ENCODE measurements at regions not wholly inside any gene's neighbourhood (a gene's known extent, or its start where the extent isn't known, plus 50 kb on each side); places are given as distances from the start of the nearest gene placed in this dataset.
"Not testable (repeated sequence)": the region's sequence is repeated elsewhere in the genome, so short reads cannot be mapped to it uniquely, and the experiment has no call there.

DNA sequence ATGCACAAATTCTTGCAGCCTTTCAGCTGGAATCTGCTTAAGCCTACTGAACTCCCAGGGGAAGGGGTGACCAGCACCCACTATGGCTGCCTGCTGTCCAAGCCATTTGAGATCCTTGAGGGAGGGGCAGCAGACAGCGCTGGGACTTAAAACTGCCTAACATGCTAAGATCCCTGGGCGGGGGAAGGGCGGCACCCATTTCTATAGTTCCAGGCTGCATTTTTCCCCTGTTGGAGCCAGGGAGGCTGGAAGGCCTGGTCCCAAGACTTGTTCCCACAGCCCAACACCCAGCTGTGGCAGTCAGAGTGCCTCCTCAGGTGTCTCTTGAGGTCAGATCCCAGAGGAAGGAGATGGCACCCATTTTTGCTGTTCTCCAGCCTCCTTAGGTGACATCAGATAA lies 1061.3 kb upstream of the COX7C start:
- DNase-seq, result no peak

DNA sequence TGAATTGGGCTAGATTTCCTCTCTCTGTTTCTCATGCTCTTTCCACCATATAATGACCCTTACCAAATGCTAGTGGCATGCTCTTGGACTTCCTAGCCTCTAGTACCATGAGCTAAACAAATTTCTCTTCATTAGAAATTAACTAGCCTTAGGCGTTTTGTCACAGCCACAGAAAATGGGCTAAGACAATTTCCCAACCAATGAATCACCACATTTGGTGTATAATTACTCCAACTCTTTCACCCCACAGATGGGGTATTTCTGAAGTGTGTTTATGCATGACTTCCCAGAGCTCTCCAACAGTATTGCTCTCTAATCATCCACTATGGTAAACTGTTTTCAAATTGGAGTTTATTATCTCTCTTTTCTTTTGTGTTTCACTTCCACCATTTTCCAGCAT lies 1041.1 kb upstream of the COX7C start:
- DNase-seq, result no peak

DNA sequence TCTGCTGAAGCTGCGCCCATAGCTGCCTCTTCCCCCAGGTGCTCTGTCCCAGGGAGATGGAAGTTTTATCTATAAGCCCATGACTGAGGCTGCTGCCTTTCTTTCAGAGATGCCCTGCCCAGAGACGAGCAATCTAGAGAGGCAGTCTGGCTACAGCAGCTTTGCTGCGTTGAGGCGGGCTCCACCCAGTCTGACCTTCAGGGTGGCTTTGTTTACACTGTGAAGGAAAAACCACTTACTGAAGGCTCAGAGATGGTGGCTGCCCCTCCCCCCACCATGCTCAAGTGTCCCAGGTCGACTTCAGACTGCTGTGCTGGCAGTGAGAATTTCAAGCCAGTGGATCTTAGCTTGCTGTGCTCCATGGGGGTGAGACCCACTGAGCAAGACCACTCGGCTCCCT lies 1029.9 kb upstream of the COX7C start:
- not testable (repeated sequence) for DNase-seq

DNA sequence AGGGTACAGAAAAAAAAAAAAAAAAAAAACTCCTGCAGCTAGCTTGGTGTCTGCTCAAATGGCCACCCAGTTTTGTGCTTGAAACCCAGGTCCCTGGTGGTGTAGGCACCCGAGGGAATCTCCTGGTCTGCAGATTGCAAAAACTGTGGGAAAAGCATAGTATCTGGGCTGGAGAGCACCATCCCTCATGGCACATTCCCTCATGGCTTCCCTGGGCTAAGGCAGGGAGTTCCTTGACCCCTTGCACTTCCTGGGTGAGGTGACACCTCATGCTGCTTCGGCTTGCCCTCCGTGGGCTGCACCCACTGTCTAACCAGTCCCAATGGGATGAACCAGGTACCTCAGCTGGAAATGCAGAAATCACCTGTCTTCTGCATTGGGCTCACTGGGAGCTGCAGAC lies 1029.5 kb upstream of the COX7C start:
- DNase-seq, result not testable (repeated sequence)

DNA sequence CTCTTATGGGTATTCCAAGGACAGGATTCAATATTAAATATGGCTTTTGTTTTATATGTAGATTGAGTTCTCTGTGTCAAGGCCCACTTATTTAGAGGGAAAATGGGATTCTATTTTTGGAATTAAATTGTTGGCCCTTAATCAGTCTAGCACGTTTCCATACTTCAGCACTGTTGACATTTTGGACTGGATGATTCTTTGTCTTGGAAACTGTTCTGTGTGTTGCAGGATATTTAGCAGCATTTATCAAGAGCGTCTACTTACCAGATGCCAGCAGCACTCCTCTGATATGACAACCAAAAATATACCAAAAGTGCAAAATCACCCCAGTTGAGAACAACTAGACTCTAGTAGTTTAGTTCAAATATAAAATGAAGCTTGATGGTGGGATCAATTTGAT lies 1027.0 kb upstream of the COX7C start:
- DNase-seq, result no peak

DNA sequence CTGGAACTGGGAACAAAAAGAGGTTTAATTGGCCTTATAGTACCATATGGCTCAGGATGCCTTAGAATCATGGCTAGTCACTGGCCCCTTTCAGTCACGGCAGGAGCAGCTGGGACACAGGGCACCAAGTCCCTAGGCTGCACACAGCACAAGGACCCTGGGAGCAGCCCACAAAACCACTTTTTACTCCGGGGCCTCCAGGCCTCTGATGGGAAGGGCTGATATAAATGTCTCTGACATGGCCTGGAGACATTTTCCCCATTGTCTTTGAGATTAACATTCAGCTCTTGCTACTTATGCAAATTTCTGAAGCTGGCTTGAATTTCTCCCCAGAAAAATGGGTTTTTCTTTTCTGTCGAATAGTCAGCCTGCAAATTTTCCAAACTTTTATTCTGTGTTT lies 1026.4 kb upstream of the COX7C start:
- no peak for DNase-seq

DNA sequence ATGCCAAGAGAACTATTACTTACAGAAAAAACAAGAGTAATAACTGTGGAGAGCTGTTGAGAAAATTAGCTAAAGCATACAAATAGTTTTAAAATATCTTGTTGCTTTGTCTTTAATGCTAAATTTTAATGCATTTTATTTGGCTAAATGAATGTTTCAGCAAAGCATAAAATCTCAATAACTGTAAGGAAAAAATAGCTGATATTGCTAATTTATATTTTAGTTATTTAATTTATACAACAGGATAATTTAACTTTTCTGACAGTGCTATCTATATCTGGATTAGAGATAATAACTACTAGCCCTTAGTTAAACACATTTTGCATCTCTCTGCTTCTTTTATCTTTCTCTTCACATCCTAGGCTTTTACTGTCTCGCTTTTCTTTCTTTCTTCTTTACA lies 1014.9 kb upstream of the COX7C start:
- no peak for DNase-seq

DNA sequence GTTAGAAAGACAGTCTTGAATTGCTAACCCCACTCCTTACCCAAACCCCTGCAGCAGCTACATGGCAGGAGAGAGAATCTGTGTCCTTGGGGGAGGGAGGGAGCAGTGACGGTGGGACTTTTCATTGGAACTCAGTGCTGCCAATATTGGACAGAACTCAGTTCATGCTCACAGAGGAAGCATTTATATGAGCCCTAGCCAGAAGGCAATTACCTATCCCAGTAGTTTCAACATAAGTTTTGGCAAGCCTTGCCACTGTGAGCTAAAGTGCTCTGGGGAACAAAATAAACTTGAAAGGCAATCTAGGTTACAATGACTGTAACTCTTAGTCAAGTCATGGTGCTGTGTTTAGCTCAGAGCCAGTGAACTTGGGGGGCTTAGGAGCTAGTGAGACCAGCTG lies 1013.4 kb upstream of the COX7C start:
- no peak for DNase-seq

DNA sequence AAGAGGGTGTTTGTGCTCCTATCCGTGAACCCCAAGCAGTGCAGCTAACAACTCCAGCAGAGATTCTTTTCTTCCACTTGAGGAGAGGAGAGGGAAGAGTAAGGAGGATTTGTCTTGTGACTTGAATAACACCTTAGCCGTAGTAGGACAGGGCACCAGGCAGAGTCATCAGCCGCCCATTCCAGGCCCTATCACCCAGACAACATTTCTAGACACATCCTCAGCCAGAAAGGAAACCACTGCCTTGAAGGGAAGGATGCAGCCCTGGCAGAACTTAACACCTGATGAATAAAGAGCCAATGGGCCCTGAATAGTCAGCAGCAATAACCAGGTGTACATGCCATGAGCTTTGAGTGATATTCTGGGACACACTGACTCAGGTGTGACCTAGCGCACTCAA lies 1013.0 kb upstream of the COX7C start:
- no peak for DNase-seq

DNA sequence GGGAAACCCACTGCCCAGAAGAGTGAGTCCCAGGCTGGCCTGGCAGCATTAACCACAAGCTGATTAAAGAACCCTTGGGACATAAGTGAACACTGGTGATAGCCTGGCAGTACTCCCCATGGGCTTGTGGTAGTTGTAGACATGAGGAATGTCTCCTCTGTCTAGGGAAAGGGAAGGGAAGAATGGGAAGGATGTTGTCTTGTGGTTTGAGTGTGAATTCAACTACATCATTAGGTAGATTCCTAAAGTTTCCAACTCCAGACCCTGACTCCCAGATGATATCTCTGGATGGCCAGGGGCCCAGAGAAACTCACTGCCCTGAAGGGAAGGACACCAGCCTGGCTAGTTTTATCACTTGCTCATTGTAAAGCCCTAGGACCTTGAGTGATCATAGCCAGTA lies 1012.4 kb upstream of the COX7C start:
- DNase-seq, result no peak

DNA sequence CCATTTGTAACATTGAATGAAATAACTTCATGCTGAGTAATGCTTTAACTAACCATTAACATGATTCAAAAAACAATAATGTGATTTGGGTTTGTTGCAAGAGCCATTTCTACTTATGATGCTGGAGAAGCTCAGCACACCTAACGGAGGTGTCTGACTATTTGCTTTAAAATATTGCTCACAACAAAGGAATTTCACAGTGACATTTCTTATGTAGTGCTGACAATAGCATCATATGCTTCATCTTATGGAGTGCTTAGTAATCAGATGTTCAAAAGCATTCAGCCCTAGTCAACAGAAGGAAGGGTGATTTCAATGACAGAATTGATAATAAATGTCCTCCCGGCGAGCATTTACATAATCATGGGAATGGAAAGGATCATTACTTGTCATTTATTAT lies 1003.3 kb upstream of the COX7C start:
- no peak for DNase-seq

DNA sequence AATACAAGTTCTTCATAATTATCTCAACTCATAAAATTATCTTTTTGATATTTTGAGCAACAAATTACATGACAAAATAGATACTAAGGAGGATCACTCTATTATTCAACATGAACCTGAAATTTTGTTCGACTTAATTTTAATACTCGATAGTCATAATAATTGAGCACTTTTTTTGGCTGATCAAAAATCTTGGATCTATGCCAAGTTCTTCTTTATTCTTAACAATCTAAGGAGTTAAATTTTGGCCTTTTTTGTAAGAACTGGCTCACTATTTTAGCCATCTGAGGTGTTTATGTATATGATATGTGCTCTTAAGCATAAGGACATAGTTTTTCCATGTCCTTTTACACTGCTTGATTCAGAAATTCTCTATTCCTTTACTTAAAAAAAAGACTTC lies 996.1 kb upstream of the COX7C start:
- DNase-seq, result no peak

DNA sequence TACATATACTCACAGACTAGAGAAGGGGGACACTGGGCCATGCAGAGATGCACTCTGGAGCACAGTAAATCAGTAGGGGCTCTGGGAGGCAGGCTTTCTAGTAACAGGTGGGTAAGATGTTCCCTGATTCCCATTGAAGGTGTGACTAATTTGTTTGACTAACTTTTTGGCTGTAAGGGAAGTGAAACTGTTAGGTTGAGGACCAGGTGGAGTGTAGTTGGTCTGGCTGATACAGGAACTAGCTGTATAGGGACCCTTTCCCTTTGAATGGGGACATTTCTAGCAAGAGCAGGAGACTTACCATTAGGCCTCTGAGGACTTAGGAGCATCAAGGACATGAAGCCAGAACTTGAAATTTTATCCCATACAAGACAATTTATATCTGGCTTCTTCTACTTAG lies 989.6 kb upstream of the COX7C start:
- DNase-seq, result no peak

DNA sequence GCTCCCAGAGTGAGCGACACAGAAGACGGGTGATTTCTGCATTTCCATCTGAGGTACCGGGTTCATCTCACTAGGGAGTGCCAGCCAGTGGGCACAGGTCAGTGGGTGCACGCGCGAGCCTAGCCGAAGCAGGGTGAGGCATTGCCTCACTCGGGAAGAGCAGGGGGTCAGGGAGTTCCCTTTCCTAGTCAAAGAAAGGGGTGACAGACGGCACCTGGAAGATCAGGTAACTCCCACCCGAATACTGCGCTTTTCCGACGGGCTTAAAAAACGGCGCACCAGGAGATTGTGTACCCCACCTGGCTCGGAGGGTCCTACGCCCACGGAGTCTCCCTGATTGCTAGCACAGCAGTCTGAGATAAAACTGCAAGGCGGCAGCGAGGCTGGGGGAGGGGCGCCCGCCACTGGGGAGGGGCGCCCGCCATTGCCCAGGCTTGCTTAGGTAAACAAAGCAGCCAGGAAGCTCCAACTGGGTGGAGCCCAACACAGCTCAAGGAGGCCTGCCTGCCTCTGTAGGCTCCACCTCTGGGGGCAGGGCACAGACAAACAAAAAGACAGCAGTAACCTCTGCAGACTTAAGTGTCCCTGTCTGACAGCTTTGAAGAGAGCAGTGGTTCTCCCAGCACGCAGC lies 979.1 kb upstream of the COX7C start:
- DNase-seq, result not testable (repeated sequence)

DNA sequence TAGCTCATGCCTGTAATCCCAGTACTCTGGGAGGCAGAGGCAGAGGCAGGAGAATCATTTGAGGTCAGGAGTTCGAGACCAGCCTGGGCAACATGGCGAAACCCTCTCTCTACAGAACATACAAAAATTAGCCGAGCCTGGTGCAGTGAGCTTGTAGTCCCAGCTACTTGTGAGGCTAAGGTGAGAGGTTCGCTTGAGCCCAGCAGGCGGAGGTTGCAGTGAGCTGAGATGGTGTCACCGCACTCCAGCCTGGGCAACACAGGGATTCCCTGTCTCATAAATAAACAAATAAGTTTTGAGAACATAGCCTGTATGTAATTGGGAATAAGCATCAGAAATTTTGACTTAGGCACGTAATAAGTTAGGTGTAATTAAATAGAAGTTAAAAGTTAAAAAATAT lies 971.7 kb upstream of the COX7C start:
- DNase-seq, result no peak

DNA sequence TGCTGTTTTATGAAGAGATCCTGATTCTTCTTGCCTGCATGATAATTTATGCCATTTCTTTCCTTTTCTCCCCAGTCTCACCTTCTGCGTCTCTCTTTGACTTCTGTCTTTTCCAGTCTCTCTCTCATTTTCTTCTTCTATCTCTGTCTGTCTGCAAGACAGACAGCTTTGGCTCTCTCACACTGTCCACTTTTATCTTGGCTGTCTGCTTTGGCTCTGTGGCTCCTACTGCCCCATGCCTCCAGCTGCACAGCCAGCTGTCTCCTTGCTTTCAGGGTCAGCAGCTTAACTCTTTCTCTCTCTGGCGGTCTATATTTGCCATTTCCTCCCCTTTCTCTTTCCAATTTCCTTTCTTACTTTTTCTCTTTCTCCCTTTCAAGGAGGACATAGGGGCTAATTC lies 971.1 kb upstream of the COX7C start:
- DNase-seq, result no peak

DNA sequence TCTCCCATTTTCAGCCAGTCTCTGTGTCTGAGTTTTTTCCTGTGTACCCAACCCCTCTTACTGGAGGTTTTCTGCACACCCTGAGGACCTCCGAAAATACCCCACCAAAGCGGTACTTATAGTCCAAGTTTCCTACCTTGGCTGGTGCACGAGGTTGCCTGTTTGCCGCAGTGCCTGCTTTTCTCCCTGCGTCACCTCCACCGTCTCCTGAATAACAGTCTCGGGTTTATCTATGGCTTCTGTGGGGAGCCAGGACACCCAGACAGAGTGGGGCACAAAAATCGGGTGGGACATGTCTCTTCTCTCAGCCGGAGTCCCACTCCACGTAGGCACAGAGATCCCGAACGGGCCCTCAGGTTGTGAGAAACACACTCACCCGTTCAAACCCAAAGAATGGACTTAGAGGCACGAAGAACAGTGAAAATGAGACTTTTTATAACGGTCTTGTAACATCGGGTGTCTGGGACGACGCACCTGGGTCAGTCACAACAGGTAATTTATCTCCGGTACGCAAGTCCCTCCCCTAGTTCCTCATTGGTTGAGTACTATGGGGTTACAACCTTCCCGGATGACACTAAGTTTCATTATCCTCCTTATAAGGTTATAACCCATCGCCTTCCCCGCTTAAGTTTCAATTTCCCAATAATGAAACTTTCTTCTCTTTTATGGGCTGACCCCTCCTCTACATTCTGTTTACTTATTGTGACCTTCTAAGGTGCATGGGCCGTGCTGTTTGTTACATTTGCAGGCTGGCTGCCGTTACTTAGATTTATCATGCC lies 970.2 kb upstream of the COX7C start:
- no peak for DNase-seq

DNA sequence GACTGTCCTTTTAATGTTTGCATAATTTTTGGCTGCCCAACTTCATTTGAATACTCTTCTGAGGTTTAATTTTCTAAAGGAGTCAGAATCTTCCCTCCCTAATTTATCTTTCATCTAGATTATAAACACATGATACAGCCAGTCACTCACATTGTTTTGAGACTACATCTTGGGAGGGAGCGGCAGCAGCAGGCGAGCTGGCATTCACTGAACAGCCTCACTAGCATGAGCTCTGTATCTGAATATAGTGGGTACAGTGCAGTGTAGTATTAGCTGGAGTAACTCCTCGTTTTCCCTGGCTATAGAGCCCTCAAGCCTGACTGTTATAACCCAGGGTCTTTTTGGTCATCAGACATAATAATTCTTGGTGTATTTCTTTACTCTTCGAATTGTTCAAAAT lies 969.2 kb upstream of the COX7C start:
- no peak for DNase-seq

DNA sequence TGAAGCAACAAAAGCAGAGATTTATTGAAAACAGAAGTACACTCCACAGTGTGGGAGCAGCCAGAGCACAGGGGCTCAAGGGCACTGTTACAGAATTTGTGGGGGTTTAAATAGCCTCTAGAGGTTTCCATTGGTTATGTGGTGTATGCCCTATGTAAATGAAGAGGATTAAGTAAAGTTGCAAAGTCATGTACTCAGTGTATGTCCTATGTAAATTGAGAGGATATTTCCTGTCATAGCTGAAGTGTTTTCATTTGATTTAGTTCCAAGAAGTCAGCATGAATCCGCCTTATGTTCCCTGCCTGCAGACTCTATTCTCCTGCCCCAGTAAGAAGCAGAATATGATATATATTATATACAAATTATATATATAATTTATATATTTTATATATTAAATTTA lies 966.0 kb upstream of the COX7C start:
- DNase-seq, result no peak

DNA sequence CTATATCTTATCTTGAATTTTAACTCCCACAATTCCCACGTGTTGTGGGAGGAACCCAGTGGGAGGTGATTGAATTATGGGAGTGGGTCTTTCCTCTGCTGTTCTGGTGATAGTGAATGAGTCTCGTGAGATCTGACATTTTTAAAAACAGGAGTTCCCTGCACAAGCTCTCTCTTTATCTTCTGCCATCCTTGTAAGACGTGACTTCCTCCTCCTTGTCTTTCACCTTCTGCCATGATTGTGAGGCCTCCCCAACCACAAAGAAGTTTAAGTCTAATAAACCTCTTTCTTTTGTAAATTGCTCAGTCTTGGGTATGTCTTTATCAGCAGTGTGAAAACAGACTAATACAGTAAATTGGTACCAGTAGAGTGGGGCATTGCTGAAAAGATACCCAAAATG lies 963.6 kb upstream of the COX7C start:
- DNase-seq, result not testable (repeated sequence)

DNA sequence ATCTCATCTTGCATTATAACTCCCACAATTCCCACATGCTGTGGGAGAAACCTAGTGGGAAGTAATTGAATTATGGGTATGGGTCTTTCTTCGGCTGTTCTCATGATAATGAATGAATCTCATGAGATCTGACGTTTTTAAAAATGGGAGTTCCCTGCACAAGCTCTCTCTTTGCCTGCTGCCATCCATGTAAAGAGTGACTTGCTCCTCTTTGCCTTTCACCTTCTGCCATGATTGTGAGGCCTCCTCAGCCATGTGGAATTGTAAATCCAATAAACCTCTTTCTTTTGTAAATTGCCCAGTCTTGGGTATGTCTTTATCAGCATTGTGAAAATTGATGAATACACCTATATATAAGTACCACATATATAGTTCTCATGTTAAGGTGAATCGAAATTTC lies 961.7 kb upstream of the COX7C start:
- DNase-seq, result no peak

DNA sequence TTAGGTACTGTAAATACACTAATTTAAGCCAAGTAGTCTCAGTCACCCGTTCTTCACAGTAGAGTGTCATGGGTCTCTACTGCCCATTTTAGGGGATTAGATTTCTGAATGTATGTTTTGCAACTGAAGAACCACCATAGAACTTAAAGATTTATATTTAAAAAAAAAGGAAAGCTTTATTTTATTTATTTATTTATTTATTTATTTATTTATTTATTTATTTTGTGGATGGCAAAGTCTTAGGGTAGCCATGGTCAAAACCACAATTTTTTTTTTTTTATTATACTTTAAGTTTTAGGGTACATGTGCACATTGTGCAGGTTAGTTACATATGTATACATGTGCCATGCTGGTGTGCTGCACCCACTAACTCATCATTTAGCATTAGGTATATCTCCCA lies 960.4 kb upstream of the COX7C start:
- not testable (repeated sequence) for DNase-seq

DNA sequence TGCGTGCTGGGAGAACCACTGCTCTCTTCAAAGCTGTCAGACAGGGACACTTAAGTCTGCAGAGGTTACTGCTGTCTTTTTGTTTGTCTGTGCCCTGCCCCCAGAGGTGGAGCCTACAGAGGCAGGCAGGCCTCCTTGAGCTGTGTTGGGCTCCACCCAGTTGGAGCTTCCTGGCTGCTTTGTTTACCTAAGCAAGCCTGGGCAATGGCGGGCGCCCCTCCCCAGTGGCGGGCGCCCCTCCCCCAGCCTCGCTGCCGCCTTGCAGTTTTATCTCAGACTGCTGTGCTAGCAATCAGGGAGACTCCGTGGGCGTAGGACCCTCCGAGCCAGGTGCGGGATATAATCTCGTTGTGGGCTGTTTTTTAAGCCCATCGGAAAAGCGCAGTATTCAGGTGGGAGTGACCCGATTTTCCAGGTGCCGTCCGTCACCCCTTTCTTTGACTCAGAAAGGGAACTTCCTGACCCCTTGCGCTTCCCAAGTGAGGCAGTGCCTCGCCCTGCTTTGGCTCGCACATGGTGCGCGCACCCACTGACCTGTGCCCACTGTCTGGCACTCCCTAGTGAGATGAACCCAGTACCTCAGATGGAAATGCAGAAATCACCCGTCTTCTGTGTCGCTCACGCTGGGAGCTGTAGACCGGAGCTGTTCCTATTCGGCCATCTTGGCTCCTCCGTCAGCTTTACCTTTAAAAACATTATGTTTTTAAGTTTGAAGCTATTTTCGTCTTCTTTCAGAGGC lies 954.6 kb upstream of the COX7C start:
- not testable (repeated sequence) for DNase-seq

DNA sequence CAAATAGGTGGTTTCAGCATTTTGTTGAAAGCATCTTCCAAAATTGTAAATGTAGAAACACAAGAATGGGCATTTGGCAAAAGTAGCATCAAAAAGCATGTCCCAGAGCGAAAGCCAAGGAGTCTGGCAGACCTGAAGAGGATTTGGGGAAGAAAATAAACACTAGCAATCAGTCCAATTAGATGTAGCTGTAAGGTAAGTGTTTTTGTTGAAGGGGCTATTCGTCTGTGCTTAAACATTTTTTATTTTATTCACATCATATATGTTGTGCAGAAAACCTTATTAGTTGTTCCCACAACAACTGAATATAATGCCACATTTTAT lies 954.1 kb upstream of the COX7C start:
- no peak for DNase-seq

Data from suppressor macrophage treated with lipopolysaccharide for 1 hour (primary cell).